HUES6 (cell line): ENCODE measurements at regions not wholly inside any gene's neighbourhood (a gene's known extent, or its start where the extent isn't known, plus 50 kb on each side); places are given as distances from the start of the nearest gene placed in this dataset.
"Not testable (repeated sequence)": the region's sequence is repeated elsewhere in the genome, so short reads cannot be mapped to it uniquely, and the experiment has no call there.

ENCODE experiments used
- H3K27ac ChIP-seq: 2 replicates; pipeline ENCODE4 v1.7.0; 2013; ENCODE audit warnings: low read depth, mild to moderate bottlenecking, low read length, inconsistent platforms
- H3K27me3 ChIP-seq: 2 replicates; pipeline ENCODE4 v1.6.1; 2013; ENCODE audit warnings: low read length; ENCODE audit not compliant: control insufficient read depth, insufficient read depth
- H3K36me3 ChIP-seq: 2 replicates; pipeline ENCODE4 v1.6.1; 2013; ENCODE audit warnings: low read length; ENCODE audit not compliant: control insufficient read depth, insufficient read depth
- H3K4me1 ChIP-seq: 2 replicates; pipeline ENCODE4 v1.6.1; 2013; ENCODE audit warnings: low read length; ENCODE audit not compliant: control insufficient read depth, insufficient read depth
- H3K4me3 ChIP-seq: 2 replicates; pipeline ENCODE4 v1.5.1; 2013; ENCODE audit warnings: low read depth, low read length
- H3K9ac ChIP-seq: one replicate; pipeline ENCODE4 v1.6.1; 2013; ENCODE audit warnings: mild to moderate bottlenecking, low read length
- H3K9me3 ChIP-seq: 2 replicates; pipeline ENCODE4 v1.6.1; 2013; ENCODE audit warnings: low read depth, low read length; ENCODE audit not compliant: control insufficient read depth, insufficient read depth

DNA sequence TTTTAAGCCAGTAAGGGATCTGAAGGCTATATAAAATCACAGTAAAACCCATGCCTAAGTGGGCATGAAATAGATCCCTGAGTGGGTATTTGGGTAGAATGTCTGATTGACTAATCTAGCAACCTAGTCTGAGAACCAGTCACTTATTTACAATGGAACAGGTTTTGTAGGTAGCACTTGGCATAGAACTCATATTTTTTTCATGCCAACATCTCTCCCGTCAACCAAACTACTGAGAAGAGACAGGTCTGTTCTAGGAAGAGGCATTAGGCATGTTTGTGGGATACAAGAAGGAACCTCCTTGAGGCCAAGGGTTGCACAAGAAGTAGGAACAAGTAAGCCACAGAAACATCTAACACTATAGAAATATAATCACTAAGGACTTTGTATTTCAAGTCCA is 840.4 kb upstream of the TENM4 start:
- no peaks in the 10 kb centered on the region for H3K36me3 ChIP-seq

GRCh38 chr11:80280737-80281136 is 839.9 kb upstream of the TENM4 start:
- H3K4me1 ChIP-seq = no peaks in the 10 kb centered on the region
- no peak overlapping the region for H3K27ac ChIP-seq
- H3K4me3 ChIP-seq = no peak overlapping the region
- H3K27me3 ChIP-seq = no peaks in the 10 kb centered on the region
- no peaks in the 10 kb centered on the region for H3K36me3 ChIP-seq
- H3K9ac ChIP-seq = no peak overlapping the region
- H3K9me3 ChIP-seq = no peaks in the 10 kb centered on the region

More for the DNA sequence above, 840.4 kb upstream of the TENM4 start:
- no peak overlapping the region for H3K9ac ChIP-seq
- no peaks in the 10 kb centered on the region for H3K9me3 ChIP-seq
- no peak overlapping the region for H3K4me3 ChIP-seq
- no peak overlapping the region for H3K27ac ChIP-seq
- H3K4me1 ChIP-seq = no peaks in the 10 kb centered on the region
- H3K27me3 ChIP-seq = no peaks in the 10 kb centered on the region

DNA sequence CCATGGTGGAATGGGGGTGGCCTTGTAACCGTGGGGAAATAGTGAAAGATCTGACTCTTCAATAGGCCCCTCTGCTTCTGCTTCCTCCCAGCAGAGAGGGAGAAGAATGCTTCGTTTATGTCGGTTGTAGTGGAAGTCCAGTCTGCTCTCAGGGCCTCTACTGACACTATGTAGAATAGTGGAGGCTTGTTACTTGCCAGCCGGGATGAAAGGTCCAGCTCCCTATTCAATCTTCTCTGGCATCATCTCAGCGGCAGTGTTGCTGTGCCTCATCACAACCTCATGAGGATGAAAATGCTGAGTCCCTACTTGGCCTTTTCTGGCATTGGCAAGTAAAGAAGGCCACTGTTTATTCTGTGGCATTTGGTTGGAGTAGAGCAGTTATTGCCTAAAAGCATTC is 820.9 kb upstream of the TENM4 start:
- Histone ChIP-seq H3K9ac (no peak overlapping the region), H3K27me3 (no peaks in the 10 kb centered on the region), H3K27ac (no peak overlapping the region), H3K4me3 (no peak overlapping the region), H3K4me1 (no peaks in the 10 kb centered on the region), H3K36me3 (no peaks in the 10 kb centered on the region), H3K9me3 (no peaks in the 10 kb centered on the region)

GRCh38 chr11:80257319-80258015 is 816.6 kb upstream of the TENM4 start:
- H3K9ac ChIP-seq, H3K4me1 ChIP-seq, H3K4me3 ChIP-seq, H3K9me3 ChIP-seq, H3K36me3 ChIP-seq, H3K27ac ChIP-seq, H3K27me3 ChIP-seq: not testable (repeated sequence)

GRCh38 chr11:80255021-80255420 is 814.2 kb upstream of the TENM4 start:
- Histone ChIP-seq H3K27me3 (no peaks in the 10 kb centered on the region), H3K9ac (no peak overlapping the region)

GRCh38 chr11:80241766-80242165 is 800.9 kb upstream of the TENM4 start:
- Histone ChIP-seq H3K4me3 (no peak overlapping the region), H3K27ac (no peak overlapping the region), H3K4me1 (no peaks in the 10 kb centered on the region), H3K27me3 (no peaks in the 10 kb centered on the region), H3K9me3 (peaks cover 11% of the 10 kb centered on the region), H3K36me3 (no peaks in the 10 kb centered on the region), H3K9ac (no peak overlapping the region)

More at GRCh38 chr11:80255021-80255420, 814.2 kb upstream of the TENM4 start:
- Histone ChIP-seq H3K9me3 (no peaks in the 10 kb centered on the region), H3K27ac (no peak overlapping the region), H3K36me3 (no peaks in the 10 kb centered on the region), H3K4me1 (no peaks in the 10 kb centered on the region), H3K4me3 (no peak overlapping the region)

GRCh38 chr11:80240245-80240644 is 799.4 kb upstream of the TENM4 start:
- Histone ChIP-seq H3K9me3 (peaks cover 16% of the 10 kb centered on the region), H3K9ac (no peak overlapping the region), H3K36me3 (no peaks in the 10 kb centered on the region), H3K27me3 (no peaks in the 10 kb centered on the region), H3K27ac (no peak overlapping the region), H3K4me1 (no peaks in the 10 kb centered on the region), H3K4me3 (no peak overlapping the region)

- H3K4me3 ChIP-seq = no peak overlapping the region
- H3K4me1 ChIP-seq = no peaks in the 10 kb centered on the region
- H3K9ac ChIP-seq = no peak overlapping the region
Observed at GRCh38 chr11:80239217-80239616, 798.4 kb upstream of the TENM4 start.

GRCh38 chr11:80227915-80228314 is 787.1 kb upstream of the TENM4 start:
- Histone ChIP-seq H3K27ac (no peak overlapping the region), H3K9ac (no peak overlapping the region), H3K27me3 (no peaks in the 10 kb centered on the region), H3K4me3 (no peak overlapping the region), H3K4me1 (no peaks in the 10 kb centered on the region), H3K9me3 (peaks cover 13% of the 10 kb centered on the region), H3K36me3 (no peaks in the 10 kb centered on the region)

More at GRCh38 chr11:80239217-80239616, 798.4 kb upstream of the TENM4 start:
- no peak overlapping the region for H3K27ac ChIP-seq
- no peaks in the 10 kb centered on the region for H3K36me3 ChIP-seq
- H3K27me3 ChIP-seq = no peaks in the 10 kb centered on the region
- peaks cover 16% of the 10 kb centered on the region for H3K9me3 ChIP-seq

DNA sequence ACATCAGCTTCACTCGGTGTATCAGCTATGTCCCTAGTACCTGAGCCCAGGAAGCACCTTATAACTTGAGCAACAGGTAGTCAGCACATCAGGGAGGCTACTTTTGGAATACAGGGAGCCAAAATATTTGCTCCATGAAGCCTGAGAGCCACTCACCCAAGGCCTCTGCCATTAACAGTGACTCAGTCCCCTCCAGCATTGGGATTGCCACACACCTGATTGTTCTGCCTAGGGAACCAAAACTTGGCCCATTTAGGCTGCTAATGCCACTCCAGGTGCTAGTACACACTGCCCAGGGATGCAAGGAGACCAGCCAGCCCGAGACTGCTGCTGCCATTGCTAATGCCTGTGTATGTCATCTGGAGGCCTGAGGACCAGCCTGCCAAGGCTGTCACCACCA is 773.6 kb upstream of the TENM4 start:
- H3K36me3 ChIP-seq = no peaks in the 10 kb centered on the region
- H3K9ac ChIP-seq = no peak overlapping the region
- no peaks in the 10 kb centered on the region for H3K27me3 ChIP-seq
- H3K4me1 ChIP-seq = no peaks in the 10 kb centered on the region
- H3K4me3 ChIP-seq = no peak overlapping the region
- H3K27ac ChIP-seq = no peak overlapping the region
- no peaks in the 10 kb centered on the region for H3K9me3 ChIP-seq

GRCh38 chr11:80211673-80212072 is 770.8 kb upstream of the TENM4 start:
- H3K36me3 ChIP-seq = no peaks in the 10 kb centered on the region
- H3K9ac ChIP-seq = no peak overlapping the region
- no peak overlapping the region for H3K27ac ChIP-seq
- H3K9me3 ChIP-seq = no peaks in the 10 kb centered on the region
- no peak overlapping the region for H3K4me3 ChIP-seq
- no peaks in the 10 kb centered on the region for H3K27me3 ChIP-seq
- H3K4me1 ChIP-seq = no peaks in the 10 kb centered on the region
